ENCODE measurements at regions not wholly inside any gene's neighbourhood (a gene's known extent, or its start where the extent isn't known, plus 50 kb on each side); places are given as distances from the start of the nearest gene placed in this dataset.
"Not testable (repeated sequence)": the region's sequence is repeated elsewhere in the genome, so short reads cannot be mapped to it uniquely, and the experiment has no call there.

DNA sequence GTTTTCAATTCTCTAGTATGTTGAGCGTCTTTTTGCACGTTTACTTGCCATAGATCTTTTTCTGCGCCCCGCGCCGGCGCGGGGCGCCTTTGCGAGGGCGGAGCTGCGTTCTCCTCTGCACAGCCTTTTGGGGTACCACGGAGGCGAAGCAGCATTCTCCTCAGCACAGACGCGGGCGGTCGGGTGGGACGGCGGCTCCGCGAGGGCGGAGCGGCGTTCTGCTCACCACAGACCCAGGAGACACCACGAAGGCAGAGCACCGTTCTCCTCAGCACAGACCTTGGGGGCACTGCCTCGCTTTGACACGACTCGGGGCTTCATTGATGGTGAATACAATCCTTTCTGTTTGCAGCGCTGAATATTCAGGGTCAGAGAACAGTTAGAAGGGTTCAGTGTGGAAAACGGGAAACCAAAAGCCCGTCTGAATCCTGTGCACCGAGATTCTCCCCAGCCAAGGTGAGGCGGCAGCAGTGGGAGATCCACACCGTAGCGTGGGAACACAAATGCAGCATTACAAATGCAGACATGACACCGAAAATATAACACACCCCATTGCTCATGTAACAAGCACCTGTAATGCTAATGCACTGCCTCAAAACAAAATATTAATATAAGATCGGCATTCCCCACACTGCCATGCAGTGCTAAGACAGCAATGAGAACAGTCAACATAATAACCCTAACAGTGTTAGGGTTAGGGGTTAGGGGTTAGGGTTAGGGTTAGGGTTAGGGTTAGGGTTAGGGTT, 190.7 kb upstream of the VIPR2 start:
- DNase-seq: peak; percentile 35

DNA sequence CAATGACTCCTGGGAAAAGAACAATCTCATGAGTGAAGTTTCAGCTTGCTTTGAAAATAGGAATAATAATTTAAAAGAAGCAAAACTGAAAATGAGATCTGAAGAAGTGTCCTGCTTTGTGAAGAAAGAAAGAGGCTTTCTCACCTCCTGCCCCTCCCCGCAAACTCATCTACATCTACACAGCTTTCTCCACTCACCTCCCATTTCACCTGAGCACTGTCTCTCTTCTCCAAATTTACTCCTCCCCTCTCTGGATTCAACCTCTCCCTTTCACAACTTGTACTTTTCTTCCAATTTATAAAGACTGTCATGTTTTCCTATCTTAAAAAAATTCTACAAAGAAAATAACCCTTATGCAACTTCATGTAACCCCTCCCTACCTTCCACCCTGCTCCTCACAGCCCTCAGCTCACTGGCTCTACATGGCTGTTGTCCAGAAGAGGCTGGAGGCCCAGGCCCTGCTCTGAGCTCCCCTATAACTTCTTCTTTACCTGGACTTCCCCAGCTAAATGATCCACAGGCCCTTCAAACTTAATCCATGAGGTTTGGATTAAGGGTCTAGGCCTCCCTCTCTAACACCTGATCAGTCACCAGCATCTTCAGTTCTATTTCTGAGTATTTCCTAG, 188.3 kb upstream of the VIPR2 start:
- not testable (repeated sequence) for DNase-seq

DNA sequence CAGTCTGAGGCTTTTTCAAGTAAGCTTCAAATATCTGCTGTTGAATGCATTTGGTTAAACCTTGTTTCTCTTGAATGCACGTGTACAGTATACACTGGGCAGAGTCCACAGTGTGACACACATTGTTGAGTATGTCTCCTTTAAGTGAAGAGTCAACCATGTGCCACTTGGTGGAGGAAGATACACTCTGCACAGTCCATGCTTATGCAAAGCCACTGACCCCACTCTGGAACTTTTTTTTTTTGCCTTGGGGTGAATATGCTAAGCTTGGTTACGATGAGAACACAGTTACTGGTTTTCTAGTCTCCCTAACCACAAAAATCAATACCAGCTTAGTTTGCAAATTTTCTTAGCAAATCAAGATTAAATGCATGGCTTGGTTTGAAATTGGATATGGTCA, 186.8 kb upstream of the VIPR2 start:
- DNase-seq: no peak

DNA sequence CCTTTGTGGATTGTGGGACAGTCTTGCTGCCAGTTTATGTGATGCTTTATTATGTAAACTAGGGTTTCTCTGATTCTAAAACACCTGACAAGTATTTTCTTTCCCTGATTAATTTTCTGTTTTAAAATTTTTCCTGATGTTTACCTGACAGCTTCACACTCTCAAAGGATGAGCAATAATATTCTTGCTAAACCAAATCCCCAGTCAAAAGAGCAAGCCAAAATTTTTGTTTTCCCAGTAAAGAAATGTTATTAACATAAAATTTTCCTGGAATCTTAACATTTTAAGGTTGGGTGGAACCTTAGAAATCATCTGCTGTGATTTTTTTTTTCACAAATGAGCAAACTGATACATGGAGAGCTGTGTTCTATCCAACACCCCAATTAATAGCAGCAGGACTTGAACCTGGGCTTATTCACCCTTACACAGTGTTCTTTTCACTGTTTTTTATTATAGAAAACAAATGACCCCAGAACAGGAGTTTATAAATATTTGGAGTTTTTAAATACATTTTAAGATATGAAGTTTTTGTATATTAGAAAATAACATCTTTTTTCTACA, 185.2 kb upstream of the VIPR2 start:
- no peak for DNase-seq

DNA sequence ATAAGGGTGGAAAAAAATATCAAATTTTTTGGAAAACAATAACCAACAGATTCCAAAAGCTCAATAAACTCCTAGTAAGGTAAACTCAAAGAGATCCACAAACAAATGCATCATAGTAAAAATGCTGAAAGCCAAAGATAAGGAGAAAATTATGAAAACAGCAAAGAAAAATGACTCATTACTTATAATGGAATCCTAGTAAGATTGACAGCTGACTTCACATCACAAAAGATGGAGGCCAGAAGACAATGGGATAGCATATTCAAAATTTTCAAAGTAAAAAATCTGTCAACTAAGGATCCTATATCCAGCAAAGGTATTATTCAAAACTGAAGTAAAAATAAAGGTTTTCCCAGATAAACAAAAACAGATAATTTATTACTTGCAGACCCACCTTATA, 183.4 kb upstream of the VIPR2 start:
- DNase-seq: no peak

DNA sequence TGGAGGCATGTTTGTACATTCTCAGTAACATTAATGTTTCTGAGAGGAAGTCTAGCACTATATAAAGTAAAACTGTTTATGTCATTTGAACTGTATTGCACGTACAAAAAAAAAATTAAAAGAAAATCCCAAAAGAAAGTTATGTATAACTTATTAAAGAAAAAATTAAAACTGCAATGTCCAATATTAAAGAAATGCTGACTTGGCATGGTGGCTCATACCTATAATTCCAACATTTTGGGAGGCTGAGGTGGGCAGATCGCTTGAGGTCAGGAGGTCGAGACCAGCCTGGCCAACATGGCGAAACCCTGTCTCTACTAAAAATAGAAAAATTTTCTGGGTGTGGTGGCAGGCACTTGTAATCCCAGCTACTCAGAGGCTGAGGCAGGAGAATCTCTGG, 178.7 kb upstream of the VIPR2 start:
- DNase-seq: no peak

DNA sequence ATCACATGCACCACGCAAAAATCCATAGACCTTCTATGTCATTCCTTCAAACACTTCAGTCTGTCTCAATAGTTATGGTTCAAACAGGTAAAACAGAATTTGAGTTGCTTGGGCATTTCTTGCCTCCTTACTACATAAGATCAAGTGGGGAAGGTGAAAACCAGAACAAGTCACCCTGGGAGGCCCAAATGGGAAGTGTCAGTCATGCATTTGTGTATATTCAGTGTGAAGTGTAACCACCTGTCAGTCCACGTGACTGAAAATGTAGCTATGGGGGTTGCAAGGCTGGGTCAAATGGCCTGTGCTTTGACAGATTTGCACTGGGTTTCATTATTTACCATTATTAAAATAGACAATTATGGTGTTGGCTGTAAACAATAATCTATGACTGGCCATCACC, 176.6 kb upstream of the VIPR2 start:
- DNase-seq: no peak

DNA sequence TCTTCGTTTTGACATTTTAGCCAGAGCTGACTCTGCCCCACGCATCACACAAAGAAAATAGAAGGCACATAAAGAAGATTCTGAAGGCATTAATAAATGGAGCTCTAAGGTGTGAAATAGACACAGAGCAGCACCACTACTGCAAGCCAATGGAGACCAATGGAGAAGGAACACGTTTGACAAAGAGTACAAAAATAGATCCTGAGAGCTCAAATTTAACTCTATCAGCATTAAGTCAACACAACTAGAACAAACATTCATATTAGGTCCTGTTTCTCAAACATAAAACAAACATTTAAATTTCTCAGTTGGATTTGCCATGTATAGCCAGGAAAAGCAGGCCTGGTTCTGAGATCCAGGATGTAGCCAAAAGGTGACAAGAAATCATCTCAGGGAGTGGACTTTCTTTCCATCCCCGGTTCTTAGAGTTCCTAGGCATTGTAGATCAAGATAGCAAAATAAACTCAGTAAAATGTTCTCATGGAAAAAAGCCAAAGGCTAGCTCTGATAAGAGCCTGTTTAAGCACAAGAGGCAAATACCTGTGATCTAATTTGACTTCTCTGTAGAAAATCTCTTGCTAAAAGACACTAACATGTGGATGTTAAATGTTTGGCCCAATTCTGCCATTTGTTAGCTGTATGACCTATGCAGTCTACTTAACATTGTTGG, 174.2 kb upstream of the VIPR2 start:
- DNase-seq: no peak

DNA sequence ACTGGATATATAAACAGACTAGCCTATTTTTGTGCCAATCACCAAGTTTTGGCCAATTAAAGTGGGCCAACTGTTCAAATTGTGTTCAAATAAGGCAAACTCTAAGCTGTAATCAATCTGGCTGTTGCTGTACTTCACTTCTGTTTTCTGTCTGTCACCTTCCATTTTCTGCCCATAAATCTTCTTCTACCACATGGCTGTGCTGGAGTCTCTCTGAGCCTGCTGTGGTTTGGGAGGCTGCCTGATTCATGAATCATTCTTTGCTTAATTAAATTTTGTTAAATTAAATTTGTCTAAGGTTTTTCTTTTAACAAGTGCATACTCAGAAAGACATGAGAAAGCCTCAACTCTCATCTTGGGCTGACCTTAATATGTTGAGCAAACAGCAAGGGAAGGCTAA, 172.6 kb upstream of the VIPR2 start:
- DNase-seq: no peak

DNA sequence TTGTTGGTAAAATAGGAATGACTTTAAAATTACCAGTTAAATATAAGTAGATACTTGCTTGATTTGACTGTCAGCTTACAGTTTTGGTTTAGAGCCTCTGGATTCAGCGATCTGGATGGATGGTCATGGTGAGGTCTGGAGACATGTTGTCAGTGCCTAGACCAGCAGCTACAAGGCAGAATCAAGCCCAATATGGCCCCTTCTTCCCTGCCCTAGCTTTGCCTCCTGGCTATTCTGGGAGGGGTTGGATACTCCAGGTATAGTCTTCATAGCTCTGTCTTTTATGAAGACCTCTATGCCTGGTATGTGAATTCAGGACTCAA, 166.5 kb upstream of the VIPR2 start:
- DNase-seq: no peak

DNA sequence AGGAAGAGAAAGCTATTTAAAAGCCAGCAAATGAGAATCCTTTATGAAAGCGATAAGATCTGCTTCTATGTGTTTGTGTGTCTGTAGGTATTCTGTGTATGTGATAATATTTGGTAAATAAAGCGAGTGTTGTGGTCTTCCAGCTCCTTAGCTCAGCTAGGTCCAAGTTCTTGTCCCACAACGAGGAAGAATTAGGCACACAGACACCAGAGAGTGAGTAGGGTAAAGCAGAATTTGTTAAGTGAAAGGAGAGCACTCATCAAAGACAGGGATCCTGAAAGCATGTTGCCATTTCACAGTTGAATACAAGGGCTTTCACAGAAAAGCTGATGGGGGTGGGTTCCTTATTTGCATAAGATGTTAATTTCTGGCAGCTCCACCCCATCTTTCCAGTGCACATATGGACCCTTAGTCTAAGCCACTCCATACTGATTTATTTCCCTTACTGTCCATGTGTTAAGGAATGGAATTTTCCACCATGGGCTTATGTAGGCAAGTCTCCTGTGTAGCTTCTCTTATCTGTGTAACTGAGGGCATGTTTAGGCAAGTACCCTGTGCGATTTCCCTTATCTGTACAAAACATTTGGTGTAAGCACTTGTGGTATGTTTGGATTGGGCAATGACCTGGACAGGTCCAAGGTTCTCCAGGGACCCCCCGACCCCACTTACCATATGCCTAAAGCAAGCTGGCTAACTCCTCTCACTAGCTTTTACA, 165.9 kb upstream of the VIPR2 start:
- no peak for DNase-seq

DNA sequence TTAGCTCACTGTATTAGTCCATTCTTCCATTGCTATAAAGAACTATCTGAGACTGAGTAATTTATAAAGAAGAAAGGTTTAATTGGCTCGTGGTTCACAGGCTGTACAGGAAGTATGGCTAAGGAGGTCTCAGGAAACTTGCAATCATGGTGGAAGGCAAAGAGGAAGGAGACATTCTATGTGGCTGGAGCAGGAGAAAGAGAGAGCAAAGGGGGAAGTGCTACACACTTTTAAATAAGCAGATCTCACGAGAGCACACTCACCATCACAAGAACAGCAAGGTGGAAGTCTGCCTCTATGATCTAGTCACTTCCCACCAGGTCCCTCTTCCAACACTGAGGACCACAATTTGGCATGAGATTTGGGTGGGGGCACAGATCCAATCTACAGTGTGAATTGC, 164.5 kb upstream of the VIPR2 start:
- DNase-seq: not testable (repeated sequence)

DNA sequence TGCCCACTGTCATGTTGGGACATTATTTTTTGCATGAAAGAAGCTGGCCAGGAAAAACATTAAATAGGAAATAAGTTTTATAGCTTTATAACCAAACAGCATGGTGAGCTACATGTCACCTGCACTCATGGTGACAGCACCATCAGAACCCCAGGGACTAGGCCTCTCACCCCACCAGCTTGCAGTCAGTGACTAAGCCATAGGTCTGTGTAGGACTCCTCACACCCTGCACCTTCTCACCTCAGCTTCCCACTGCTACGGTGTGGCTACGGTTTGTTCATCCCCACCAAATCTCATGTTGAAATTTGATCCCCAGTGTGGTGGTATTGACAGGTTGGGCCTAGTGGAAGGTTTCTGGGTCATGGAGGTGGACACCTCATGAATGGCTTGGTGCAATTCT, 161.3 kb upstream of the VIPR2 start:
- DNase-seq: no peak

DNA sequence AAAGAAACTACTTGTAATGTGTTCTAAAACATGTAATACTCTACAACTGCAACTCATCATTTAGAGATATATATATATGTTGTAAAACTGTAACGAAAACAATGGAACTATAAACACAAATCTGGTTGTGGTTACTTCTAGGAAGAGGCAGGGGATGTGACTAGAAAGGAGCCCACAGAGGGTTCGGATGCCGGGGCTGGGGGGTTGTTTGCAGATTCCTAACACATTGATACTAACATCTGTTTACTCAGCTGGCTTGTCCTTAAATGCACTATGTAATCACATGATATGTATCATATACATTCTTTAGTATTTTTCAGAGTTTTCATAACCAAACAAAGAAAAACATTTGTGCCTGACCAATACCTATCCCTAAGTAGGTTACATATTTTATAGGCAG, 160.5 kb upstream of the VIPR2 start:
- DNase-seq: not testable (repeated sequence)

DNA sequence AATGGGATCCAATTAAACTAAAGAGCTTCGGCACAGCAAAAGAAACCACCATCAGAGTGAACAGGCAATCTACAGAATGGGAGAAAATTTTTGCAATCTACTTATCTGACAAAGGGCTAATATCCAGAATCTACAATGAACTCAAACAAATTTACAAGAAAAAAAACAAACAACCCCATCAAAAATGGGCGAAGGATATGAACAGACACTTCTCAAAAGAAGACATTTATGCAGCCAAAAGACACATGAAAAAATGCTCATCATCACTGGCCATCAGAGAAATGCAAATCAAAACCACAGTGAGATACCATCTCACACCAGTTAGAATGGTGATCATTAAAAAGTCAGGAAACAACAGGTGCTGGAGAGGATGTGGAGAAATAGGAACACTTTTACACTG, 158.8 kb upstream of the VIPR2 start:
- DNase-seq: not testable (repeated sequence)

DNA sequence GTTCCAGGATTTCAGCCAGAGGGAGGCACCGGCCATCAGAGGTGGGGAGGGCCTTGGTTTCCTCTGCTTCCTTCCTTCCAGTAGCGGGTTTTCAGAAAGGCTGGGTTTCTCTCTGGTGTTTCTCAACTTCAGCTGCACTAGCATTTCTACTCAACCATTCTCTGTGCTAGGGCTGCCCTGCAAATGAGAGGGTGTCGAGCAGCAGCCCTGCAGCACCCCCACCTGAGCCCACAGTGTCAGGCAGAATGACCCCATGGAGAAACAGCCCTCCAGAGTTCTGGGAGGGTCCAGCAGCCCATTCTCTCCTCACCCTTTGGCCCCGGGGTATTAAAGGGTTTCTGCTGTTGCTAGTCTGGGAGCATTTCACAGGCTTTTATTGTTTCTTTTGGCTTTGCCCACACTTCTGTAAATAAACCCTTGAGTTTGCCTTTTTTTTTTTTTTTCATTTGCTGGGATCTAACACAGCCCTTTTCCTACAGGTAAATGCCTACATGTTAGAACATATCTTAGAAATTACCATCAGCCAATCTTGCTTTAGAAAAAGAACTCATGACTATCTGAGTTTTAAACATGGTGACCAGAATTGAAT, 151.5 kb upstream of the VIPR2 start:
- no peak for DNase-seq

DNA sequence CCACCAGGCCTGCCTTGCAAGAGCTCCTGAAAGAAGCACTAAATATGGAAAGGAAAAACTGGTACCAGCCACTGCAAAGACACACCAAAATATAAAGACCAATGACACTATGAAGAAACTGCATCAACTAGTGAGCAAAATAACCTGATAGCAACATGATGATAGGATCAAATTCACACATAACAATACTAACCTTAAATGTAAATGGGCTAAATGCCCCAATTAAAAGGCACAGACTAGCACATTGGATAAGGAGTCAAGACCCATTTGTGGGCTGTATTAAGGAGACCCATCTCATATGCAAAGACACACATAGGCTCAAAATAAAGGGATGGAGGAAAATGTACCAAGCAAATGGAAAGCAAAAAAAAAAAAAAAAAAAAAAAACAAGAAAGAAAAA, 141.8 kb upstream of the VIPR2 start:
- not testable (repeated sequence) for DNase-seq

DNA sequence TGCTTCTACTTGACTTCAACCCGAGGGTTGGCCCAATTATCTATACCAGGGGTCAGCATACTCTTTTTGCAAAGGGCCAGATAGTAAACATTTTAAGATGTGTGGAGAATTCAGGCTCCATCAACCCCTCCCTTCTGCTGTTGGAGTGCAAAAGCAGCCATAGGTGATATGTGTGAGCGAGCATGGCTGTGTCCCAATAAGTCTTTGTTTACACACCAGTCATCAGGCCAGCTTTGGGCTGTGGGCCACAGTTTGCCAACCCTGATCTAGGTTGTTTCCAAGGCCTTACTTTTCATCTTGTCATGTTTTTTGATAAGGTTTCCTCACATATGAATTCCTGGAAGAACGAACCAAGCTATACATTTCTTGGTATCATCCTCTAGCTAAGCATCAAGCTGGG, 136.9 kb upstream of the VIPR2 start:
- DNase-seq: no peak

DNA sequence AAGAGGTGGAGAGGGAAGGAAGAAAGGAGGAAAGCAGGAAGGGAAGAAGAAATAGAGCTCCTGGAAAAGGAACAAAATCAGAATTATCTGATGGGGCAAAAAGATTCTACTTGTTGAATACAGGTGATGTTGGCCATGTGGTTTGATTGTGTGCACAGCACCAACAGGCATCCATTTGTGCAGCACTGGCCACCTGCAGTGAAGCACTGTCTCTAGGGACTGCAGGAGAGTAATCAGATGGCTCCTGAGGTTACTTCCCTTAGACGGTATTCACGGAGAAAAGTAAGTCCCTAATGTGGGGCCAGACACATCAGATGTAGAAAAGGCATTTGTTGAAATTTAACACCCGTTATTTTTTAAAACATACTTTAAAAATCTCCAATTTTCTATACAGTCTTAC, 135.3 kb upstream of the VIPR2 start:
- no peak for DNase-seq

DNA sequence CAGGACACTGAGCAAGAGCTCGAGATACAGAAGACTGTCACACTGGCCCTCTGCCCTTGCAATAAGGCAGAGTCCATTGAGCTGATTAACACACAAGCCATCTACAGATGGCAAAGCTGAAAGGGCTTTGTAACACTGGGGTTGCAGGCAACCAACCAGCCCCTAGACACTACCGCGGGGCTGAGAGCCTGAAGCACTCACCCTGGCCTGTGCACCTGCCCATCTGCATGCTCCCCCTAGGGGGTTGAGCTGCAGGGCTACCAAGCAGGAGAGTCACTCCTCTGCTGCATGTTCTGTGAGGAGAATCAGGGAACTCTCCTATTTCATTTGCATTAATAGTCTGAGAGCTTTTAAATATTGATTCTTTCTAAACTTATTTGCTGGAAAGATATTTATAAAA, 128.1 kb upstream of the VIPR2 start:
- DNase-seq: no peak

DNA sequence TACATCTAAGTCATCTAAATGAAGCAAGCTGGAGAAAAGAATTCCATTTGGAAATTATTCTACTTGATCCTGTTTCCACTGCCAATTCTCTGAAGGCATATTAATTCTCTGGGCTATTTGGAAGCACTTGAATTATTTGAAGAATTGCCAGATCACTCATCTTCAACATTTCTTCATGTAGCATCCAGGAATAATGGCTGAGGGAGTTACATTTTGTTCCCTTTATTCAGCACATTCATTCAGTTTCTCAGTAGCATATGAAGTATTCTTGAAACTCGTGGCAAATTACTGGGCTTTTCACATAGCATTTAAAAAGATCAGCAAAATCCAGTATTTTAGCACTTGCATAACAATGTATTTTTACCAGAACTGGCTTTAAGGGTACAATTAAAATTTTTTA, 127.1 kb upstream of the VIPR2 start:
- DNase-seq: no peak

DNA sequence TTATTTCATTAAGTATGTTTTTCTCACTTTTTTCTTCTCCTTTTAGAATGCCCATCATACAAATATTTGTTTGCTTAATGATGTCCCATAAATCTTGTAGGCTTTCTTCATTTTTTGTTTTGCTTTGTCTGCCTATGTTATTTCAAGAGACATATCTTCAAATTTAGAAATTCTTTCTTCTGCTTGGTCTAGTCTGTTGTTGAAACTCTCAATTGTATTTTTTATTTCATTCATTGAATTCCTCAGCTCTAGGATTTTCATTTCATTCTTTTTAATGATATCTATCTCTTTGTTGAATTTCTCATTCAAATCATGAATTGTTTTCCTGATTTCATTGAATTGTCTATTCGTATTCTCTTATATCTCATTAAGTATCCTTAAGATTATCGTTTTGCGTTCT, 125.1 kb upstream of the VIPR2 start:
- no peak for DNase-seq

DNA sequence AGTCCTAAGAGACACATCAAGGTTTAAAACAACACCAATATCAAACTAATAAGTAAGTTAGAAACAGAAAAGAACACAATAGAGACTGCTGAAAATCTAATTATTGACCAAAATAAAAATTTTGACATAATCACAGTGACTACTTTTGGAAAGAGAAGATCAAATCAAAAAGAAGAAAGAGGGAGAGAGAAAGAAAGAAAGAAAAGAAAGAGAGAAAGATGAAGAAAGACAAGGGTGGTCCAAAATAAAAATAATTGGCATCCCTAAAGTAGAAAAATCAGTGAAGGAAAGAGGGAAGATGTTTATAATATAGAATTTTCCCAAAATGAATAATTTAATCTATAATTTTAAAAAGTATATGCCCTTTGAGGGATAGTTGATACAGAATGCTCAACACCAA, 118.8 kb upstream of the VIPR2 start:
- DNase-seq: no peak
